ENCODE measurements at regions not wholly inside any gene's neighbourhood (a gene's known extent, or its start where the extent isn't known, plus 50 kb on each side); places are given as distances from the start of the nearest gene placed in this dataset.
"Not testable (repeated sequence)": the region's sequence is repeated elsewhere in the genome, so short reads cannot be mapped to it uniquely, and the experiment has no call there.

DNA sequence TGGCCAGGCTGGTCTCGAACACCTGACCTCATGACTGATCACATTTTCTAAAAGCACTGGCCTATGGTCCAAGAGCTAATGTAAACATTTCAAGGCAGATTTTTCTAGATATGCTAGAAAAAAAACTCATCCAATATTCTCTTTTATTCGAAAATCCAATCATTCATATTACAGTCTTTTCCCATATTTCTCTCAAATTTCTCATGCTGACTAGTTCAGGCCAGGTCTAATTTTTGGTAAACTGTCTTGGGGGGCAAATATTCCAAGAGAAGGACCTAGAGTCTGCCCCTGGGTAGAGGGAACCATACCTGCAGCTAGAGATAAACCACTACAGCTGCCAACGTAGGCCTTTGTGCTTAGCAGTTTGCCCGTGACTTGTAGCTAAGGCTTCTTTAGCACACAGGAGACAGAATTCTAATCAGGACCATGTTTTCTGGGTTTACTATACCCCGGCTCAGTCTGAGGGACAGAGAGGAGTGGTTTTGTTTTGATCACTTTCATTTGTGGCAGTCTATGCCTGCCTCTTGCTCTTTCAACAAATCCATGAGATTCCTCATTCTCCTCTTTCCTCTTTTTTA, 71.8 kb upstream of the CITED2 start:
- Histone ChIP-seq H3K36me3 (no peaks in the 10 kb centered on the region), H3K4me1 (replicated peaks) (no peaks in the 10 kb centered on the region), H3K9me3 (no peaks in the 10 kb centered on the region), H3K27me3 (replicated peaks; ENCODE audit: insufficient read depth) (no peaks in the 10 kb centered on the region), H3K27ac (no peak overlapping the region), H3K4me3 (no peak overlapping the region)
- intact Hi-C loops (cut with DNase I): no loop called here
- TF ChIP-seq POLR2AphosphoS5 (IDR thresholded peaks at IDR 0.05) (no peak), POLR2A (IDR thresholded peaks at IDR 0.05) (no peak)
- TF ChIP-seq, protein P1, sequence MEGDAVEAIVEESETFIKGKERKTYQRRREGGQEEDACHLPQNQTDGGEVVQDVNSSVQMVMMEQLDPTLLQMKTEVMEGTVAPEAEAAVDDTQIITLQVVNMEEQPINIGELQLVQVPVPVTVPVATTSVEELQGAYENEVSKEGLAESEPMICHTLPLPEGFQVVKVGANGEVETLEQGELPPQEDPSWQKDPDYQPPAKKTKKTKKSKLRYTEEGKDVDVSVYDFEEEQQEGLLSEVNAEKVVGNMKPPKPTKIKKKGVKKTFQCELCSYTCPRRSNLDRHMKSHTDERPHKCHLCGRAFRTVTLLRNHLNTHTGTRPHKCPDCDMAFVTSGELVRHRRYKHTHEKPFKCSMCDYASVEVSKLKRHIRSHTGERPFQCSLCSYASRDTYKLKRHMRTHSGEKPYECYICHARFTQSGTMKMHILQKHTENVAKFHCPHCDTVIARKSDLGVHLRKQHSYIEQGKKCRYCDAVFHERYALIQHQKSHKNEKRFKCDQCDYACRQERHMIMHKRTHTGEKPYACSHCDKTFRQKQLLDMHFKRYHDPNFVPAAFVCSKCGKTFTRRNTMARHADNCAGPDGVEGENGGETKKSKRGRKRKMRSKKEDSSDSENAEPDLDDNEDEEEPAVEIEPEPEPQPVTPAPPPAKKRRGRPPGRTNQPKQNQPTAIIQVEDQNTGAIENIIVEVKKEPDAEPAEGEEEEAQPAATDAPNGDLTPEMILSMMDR (IDR thresholded peaks at IDR 0.05): no peak
- no peak for DNase-seq (ENCODE audit: low spot score)
- 96% methylated on average over 5 of the region's 5 CpGs for WGBS

DNA sequence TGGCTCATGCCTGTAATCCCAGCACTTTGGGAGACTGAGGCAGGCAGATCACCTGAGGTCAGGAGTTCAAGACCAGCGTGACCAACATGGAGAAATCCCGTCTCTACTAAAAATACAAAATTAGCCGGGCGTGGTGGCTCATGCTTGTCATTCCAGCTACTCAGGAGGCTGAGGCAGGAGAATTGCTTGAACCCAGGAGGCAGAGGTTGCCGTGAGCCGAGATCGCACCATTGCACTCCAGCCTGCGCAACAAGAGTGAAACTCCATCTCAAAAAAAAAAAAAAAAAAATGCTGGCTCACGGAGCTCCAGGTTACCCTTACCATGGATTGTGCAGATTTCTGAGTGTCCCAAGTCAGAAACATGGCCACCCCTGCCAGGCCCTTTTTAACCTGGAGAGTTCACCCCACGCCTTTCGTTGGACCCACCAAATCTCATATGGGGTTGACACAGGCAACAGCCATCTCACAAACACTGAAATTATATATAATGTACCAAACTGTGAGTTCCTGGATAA, 69.9 kb upstream of the CITED2 start:
- WGBS: 94% methylated on average over 11 of the region's 11 CpGs
- H3K4me3 ChIP-seq; H3K27ac ChIP-seq; DNase-seq (ENCODE audit: low spot score); H3K4me1 ChIP-seq (replicated peaks); H3K9me3 ChIP-seq; H3K27me3 ChIP-seq (replicated peaks; ENCODE audit: insufficient read depth); intact Hi-C loops (cut with DNase I); H3K36me3 ChIP-seq: not testable (repeated sequence)

DNA sequence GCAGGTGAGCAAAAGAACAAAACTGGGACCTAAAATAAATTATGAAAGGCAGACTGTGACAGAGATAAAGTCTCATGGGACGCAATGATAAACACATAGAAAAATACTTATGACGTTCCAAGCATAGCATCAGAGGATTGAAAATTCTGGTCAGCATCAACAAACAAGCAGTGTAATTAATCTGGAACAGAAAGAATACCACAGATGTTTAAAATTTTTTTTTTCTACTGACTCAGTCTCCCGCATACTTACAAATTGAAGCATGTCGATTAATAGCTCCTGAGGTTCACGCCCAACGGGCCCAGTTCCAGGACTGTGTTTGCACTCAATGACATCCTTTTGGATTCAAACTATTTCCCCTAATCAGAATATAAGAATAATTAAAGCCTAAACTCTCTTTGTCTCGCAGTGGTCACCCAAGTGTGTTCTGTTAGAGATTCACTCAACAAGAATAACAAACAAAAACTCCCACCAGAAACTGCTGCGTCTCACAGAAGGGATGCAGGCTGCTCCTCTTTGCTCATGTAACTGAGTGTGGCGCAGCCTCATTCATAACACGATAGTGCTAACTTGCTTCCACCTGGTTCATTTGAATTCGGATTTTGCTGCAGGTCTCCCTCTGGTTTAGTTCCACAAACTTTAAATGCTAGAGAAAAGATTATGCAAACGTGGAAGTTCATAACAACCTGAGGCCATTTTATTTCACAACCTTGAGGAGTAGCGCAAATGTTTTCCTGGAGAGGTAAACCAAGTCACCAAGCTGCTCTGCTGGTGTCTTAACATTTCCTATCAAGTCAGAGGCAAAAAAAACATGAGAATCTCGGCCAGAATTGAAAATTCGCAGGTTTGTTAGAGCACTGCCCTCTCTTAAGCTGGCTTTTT, 69.0 kb upstream of the CITED2 start:
- H3K9me3 ChIP-seq: no peaks in the 10 kb centered on the region
- no peak overlapping the region for H3K4me3 ChIP-seq
- DNase-seq (ENCODE audit: low spot score): no peak
- H3K36me3 ChIP-seq: no peaks in the 10 kb centered on the region
- H3K27me3 ChIP-seq (replicated peaks; ENCODE audit: insufficient read depth): no peaks in the 10 kb centered on the region
- H3K4me1 ChIP-seq (replicated peaks): no peaks in the 10 kb centered on the region
- 72% methylated on average over 15 of the region's 15 CpGs for WGBS
- no peak overlapping the region for H3K27ac ChIP-seq
- TF ChIP-seq POLR2A (IDR thresholded peaks at IDR 0.05) (no peak), POLR2AphosphoS5 (IDR thresholded peaks at IDR 0.05) (no peak)
- TF ChIP-seq, protein P1 (IDR thresholded peaks at IDR 0.05): no peak
- intact Hi-C loops (cut with DNase I): no loop called here

DNA sequence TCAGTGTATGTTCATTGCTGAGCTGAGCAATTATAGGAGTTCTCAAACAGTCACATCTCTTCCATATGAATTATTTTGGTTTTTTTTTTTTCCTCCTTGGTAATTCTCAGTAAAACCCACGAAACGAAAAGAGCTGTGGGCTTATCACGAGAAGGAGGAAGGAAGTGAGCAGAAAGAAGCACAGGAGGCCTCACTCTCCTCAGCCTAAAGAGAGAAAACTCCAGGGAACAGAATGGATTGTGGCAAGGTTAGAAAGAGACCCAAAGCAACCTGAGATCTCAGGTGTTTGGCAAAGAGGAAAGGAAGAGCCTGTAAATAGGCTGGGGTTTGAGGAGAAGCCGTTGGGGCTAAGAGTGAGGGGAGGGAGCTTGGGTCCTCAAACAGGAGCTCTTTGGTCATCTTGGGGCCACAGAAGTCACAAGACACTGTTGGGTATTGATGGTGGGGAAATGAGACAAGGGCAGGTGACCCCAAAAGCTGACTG, 67.8 kb upstream of the CITED2 start:
- WGBS: 71% methylated on average over 4 of the region's 4 CpGs
- DNase-seq (ENCODE audit: low spot score): no peak
- Histone ChIP-seq H3K36me3 (no peaks in the 10 kb centered on the region), H3K4me3 (no peak overlapping the region), H3K9me3 (no peaks in the 10 kb centered on the region), H3K4me1 (replicated peaks) (no peaks in the 10 kb centered on the region), H3K27ac (no peak overlapping the region), H3K27me3 (replicated peaks; ENCODE audit: insufficient read depth) (no peaks in the 10 kb centered on the region)
- intact Hi-C loops (cut with DNase I): no loop called here
- no peak for TF ChIP-seq POLR2A (IDR thresholded peaks at IDR 0.05)
- TF ChIP-seq, protein P1 (IDR thresholded peaks at IDR 0.05): no peak
- TF ChIP-seq POLR2AphosphoS5 (IDR thresholded peaks at IDR 0.05): no peak

DNA sequence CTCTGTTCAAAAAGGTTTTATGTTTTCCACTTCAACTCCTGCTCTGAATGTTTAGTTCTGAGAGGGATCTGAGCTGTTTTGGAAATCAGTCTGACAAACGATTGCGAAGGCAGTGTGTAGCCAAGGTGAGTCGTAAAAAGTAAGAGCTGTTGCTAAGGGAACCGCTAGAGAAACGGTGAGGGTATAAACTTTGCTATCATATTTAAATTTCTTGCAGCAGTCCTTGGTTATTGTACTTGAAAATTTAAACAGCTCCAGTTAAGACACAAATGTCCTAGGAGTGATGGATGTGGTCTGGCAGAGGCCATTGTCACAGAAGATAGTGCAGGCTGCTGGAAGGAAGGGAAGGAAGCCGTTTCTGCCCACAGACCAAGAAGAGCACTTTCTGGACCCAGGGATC, 64.9 kb upstream of the CITED2 start:
- Histone ChIP-seq H3K27me3 (replicated peaks; ENCODE audit: insufficient read depth) (no peaks in the 10 kb centered on the region), H3K36me3 (no peaks in the 10 kb centered on the region), H3K4me1 (replicated peaks) (no peaks in the 10 kb centered on the region), H3K9me3 (no peaks in the 10 kb centered on the region), H3K4me3 (no peak overlapping the region), H3K27ac (no peak overlapping the region)
- TF ChIP-seq POLR2A (IDR thresholded peaks at IDR 0.05) (no peak), POLR2AphosphoS5 (IDR thresholded peaks at IDR 0.05) (no peak)
- TF ChIP-seq, protein P1 (IDR thresholded peaks at IDR 0.05): no peak
- intact Hi-C loops (cut with DNase I): no loop called here
- 41% methylated on average over 6 of the region's 6 CpGs for WGBS
- no peak for DNase-seq (ENCODE audit: low spot score)
